Superior temporal gyrus (tissue), 1 donor: ENCODE measurements at regions not wholly inside any gene's neighbourhood (a gene's known extent, or its start where the extent isn't known, plus 50 kb on each side); places are given as distances from the start of the nearest gene placed in this dataset.

ENCODE experiments used
- DNase-seq: peaks from one replicate; pipeline ENCODE4 v3.0.0-alpha.2; 2016; ENCODE audit errors: extremely low spot score

DNA sequence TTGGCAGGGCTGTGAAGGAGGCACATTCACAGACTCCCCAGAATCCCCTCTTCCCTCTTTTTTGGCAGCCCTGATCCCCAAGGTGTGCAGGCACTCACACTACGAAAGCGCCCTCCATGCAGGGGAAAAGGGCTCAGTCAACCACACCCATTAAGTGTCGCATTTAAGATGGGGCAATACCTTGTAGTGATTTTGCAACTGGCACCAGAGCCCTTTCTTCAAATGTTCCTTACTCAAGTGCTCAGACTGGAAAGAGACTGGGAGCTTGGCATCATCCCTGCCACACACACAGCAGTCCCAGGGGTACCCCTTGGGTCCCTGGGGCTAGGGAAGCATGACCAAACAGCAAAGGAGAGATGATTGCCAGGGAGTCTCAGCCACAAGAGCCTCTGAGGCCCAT lies 190.1 kb downstream of the HAUS1 start:
- no peak for DNase-seq

DNA sequence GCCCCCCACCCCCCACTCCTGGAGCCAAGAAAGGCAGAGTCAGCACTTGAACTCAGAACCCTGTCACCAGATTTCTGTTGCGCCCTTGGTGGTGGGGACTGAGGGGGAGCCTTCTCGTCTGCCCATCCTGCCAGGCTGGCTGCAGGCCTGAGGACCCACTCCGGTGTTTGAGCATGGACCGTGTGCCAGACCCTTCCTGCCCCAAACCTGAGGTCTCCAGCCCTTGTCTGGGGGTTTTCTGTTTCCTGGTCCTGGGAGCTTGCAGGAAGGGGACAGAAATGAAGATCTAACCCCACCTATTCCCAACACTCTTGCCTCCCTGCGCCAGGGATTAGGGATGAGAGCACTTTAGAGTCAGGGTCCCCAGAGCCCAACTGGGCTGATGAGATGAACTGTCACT lies 190.6 kb downstream of the HAUS1 start:
- no peak for DNase-seq

DNA sequence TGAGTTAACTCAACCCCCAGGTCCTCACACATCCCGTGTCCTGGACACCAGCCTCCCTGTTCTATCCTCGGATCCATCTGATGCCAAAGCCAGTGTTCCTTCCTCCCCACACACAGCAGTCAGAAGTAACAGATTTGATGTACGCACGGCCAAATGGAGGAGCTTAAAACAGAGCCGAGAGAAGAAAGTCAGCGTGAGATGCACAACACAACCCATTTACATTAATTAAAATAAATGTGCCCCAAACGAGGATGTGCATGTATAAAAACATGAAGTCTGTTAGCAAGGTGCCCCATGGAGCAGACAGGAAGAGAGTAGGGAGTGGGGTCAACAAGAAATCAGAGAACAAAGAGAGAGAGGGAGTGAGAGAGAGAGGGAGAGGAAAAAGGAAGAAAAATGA lies 191.2 kb downstream of the HAUS1 start:
- no peak for DNase-seq

DNA sequence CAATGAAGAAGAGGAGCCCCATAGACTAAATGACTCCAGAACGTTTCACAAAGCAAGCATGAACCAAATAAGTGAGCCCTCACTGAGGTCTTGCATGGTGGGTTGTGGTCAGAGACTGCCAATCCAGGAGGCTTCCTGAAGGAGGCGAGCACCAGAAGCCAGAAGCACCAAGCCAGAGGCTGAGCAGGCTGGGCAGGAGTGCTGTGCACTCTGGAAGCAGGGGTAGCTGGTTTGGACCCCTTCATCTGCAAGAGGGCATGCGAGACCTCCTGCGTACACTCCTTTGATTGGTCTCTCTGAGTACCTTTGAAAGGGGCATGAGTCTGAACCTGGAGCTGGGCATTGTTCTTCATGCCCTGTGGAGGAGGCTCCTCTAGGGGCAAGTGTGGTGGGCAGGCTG lies 192.5 kb downstream of the HAUS1 start:
- no peak for DNase-seq

DNA sequence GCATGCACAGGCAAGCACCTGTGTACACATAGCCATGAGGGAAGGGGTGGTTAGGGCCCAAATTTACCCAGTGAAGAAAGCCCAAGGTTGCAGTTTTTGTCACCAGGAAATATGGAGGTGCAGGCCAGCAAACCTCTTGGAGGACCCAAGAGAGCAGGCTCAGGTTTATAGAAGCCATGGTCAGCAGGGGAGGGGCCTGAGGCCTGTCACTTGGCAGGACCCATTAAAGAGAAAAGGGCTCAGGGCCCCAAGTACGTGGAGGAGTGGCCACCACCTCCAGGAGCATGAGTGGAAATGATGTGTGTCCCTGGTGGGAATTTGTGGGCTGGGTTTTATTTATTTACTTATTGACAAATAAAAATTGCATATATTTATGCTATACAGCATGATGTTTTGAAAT lies 192.9 kb downstream of the HAUS1 start:
- DNase-seq = no peak

DNA sequence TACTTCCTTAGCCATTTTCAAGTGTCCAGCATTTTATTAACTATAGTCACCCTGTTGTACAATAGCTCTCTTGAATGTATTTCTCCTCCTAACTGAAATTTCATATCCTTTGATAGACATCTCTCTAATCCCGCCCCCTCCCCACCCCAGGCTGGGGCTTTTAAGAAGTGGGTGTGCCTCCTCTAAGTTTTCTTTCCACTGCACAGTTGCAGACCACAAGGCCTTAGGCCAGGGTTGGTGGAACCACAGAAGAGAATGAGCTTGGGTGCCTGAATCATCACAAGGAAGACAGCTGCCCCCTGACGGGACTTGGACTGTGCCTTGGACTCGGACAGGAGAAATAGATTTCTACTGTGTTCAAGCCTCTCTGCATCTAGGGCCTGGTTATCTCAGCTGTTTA lies 193.4 kb downstream of the HAUS1 start:
- DNase-seq = no peak

DNA sequence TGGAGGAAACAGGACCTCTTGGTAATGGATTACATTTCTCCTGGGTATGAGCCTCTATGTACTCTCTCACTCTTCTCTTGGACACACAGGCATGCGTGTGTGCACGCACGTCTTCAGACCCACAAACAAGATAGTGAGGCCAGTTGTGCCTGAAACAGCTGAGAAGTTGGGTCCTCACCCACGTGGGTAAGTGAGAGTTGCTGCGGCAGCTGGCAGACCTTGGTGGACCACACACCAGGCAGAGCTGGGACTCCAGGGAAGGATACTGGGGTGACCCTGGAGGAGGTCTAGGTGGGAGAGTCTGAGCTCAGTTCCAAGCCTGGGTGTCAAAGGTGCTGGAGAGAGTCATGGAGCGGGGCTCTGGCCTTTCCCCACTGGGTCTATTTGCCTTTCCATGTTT lies 194.3 kb downstream of the HAUS1 start:
- no peak for DNase-seq

DNA sequence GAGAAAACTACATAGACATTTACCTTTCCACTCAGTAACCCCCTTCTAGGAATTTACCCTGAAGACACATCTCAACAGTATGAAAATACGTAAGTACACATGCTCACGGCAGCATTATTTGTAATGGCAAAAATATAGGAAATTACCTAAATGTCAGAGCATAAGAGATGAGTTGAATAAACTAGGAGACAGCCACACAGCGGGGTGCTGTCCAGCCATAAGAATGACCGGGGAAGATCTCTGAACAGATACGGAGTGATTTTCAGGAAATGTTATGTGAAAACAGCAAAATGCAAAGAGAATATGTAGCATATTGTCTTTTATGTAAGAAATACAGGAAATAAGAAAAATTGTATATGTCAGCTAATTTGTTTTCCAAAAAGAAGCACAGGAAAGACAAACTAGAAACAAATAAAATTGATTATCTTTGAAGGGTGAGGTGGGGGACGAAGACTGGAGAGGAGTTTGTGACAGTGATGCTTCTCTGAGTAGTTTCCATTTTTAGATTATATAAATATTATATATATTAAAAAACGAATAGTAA lies 195.4 kb downstream of the HAUS1 start:
- DNase-seq = no peak

DNA sequence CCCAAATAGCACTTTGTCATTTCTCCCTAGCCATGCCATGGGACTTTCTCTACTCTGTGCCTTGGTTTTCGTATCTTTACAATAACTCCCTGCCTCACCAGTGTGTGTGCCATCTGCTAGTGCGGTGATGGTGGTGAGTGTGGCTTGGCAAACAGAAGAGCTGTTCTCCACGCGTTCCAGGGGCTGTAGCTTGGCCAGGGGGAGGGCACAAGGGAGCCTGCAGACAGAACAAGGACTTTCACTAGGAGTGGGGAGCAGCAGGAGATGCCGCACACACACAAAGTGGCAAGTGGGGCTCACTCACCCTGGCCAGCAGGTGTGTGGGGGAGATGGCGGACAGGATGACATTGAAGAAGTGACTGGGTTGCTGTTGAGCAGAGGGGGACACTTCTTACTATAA lies 196.9 kb downstream of the HAUS1 start:
- DNase-seq = no peak

DNA sequence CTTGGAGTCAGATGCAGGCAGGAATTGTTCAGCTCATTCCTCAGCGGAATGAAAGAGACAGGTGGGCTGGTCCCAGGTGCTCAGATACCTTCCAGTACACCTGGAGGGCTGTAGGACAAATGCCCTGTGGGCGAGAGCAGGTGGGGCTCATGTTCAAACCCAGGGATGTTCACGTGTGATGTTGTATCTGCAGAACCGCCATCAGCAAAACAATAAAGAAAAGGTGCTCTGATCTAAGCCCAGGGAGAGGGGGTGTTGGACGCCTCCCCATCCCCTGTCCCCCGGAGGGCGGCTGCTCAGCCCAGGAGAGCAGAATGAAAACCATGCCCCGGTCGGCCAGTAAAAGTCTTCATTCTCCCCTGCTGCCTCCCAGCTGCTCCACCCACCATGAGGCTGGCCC lies 197.4 kb downstream of the HAUS1 start:
- DNase-seq = no peak

DNA sequence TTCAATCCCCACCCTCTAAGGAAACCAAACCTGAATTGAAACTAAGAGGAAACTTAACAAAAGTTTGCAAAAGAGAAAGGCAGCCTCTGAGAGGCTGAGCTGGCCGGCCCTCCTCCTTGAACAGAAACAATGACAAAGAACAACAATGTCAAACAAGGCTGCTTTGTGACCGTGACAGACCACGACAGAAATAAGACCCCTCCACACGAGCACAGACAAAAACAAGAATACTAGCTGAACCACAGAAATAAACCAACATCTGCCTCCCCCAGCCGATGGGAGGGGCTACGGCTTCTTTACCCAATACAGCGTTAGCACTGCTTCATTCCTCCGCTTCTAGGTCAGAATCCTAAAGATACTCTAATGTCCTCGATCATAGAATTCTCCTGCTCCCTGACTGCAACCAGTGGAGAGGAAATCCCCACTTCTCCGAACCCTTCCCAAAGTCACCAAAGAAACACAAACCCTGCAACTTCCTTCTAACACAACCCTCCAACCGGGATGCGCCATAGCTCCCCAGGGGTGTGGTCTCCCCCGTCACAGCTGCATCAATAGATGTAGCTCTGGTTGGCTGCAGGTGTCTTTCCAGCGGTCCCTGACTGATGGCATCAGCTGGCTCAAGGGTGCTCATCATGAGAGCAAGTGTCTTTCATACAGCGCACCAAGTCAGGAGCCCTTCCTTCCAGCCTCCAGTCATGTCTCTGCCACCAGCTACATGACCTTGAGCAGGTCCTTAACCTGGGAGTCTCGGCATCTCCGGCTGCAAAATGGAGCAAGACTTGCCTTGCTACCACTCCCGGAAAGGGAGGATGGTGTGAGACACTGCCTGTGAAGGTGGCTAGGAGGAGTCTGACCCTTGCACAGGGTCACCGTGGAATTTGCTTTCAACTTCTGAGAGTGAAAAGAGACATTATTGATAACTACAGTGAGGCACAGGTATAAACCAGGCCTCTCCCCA lies 198.6 kb downstream of the HAUS1 start:
- DNase-seq = no peak

DNA sequence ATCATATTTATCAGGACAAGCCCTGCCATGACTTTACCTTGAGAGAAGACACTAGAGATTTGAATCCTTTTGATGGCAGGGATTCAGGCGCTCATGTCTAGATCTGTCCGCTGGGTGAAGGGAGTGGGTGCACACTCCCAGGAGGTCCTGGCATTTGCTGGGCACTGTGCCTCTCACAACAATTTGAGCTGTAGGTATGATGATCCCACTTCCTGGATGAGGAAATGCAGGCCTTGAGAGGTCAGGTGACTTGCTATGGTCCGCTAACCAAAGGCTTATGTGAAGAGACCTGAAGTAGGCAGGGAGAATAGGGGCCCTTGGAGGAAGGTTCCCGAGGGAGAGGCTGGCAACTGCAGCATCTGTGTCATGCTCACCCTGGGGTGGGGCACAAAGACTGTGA lies 206.1 kb downstream of the HAUS1 start:
- no peak for DNase-seq

DNA sequence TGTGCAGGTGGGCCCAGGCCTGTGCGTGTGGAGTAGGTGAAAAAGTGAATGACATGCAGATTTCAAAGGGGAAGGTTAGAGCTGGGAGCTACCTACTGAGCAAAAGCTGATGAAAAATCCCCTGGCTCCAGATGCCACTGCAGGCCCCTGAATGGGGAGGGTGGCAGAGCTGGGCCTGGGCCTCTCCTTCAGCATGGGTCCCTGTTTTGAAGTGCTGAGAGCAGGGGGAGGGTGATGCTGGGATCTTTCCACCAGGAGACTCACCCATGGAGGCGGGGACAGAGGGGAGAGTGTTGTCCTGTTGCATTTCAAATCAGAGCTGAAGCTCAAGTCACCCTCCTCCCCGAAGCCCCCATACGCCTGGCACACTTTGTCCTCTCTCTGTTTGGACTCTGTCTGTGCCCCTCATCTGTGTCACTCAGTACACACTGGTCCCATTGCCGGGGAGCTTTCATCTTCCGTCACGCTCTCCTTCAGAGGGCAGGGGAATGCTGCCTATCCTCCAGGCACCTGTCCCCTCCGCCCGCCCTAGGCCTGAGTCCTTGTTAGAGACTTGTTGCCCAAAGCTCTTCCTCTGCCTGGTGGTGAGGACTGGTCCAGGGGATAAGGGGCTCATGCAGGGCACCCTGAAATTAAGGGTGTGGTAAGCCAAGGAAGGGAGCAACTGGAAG lies 206.6 kb downstream of the HAUS1 start:
- no peak for DNase-seq

DNA sequence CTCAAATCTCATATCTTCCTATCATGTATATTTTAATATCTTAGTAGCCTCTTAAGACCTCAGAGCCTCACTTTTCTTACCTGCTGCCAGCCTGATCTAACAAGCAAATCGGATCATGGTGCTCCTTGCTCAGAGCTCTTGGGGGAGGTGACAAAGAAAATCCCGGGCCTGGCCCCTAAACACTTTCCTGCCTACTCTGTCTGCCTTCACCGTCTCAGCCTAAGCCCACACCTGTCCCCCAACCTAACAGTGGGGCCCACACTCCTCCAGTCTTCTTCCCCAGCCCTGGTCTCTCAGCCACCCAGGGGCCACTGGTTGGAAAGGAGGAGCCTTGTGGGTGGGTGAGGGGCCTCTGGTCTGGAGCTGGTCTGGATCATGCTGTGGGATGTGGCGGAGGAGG lies 207.3 kb downstream of the HAUS1 start:
- no peak for DNase-seq

DNA sequence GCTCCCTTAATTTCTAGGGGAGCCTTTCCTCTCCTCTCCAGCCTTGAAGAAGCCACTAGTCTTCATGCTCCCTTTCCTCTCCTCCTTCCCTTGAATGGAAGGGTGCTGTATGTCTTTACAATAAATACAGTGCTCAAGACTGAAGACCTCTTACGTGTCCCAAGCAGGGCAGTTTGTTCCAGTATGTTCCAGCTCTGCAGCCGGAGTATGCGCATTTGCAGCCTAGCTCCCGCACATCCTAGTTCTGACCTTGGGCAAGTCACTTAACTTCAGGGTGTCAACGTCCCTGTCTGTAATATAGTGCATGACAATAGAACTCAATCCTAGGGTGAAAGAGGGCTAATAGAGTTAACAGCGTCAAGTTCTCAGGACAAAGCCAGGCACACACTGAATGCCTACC lies 208.0 kb downstream of the HAUS1 start:
- DNase-seq = no peak

DNA sequence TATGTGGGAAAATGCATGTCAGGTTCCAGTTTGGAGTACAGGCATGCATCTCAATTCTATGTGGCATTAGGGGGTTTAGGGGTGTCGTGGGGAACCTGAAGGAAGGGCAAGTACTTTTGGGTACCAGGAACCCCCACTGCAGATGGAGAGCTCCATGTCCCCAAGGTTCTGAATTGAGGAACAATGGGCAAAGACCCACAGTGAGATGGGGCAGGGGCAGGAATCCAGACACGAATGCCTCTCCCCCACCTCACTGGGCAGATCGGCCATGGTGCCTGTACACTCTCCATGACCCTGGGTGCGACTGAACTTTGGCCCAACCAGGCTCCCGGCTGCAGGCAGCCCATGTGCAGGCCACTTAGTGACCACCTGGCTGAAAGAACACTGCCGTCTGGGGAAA lies 209.3 kb downstream of the HAUS1 start:
- DNase-seq = no peak

DNA sequence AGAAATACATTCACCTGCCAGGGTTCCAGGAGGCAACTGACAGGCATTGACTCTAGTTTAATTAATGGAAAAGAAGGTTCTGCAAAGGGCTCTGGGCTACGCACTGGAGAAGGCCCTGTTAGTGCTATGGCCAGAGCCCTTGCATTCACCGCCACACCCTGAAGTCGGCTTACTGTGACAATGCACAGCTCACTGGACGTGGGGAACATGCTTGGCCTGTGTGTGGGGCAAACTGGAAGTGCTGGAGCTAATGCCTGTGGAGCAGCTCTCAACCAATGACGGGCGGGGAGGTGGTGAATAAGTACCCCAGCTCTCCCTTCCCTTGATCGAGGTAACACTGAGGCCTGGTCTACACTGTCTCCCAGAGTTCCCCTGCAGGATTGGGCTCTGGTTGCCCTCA lies 209.8 kb downstream of the HAUS1 start:
- DNase-seq = no peak

DNA sequence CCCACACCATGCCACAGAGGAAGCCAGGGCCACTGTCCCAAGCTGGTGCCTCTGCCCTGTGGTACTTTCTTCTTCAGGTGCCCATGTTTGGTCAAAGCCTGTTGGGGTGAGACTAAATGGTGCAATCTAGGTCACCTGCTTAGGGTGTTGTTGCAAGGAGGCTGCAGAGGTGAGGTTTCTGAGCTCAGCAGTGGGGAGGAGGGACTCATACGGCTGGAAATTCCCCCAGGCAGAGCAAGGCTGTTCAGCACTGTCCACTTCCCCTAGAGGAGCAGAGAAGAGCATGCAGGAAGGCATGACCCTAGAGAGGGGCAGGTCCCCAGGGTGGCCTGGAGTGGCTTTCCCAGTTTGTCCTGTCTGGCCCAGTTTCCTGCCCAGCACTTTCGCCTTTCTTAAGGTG lies 211.0 kb downstream of the HAUS1 start:
- no peak for DNase-seq

DNA sequence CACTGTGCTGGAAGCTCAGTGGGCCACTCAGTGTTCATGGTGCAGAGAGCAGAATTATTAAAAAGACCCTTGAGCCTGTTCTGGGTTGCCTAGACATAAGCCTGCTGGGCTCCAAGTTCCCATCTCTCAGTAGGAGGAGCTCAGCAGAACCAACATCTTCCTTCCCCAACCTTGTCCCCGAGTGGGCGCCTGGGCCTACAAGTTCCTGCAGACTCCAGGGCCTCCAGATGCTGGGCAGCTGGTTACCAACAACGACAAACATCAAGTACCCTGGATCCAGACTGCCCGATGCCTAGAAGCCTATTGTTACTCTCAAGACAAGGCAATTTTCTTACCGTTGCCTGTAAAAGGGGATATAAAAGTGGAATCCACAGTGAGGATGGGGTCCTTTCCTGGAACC lies 214.2 kb downstream of the HAUS1 start:
- no peak for DNase-seq

DNA sequence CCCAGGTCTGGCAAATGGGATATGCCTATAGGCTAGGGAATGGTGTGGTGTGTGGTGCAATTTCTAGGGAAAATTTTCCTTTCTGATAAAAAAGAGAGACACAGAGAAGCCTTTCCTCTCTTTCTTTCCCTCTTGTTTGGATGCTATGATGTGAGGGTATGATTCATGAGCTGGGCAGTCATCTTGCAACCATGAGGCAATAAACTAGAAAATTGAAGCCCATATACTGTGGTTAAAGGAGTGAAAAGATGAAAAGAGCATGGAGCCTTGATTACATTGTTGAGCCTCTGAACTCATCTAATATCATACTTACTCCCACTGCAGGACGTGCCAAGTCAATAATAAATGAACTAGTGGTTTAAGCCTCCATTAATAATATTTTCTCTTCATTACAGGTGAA lies 215.6 kb downstream of the HAUS1 start:
- no peak for DNase-seq

DNA sequence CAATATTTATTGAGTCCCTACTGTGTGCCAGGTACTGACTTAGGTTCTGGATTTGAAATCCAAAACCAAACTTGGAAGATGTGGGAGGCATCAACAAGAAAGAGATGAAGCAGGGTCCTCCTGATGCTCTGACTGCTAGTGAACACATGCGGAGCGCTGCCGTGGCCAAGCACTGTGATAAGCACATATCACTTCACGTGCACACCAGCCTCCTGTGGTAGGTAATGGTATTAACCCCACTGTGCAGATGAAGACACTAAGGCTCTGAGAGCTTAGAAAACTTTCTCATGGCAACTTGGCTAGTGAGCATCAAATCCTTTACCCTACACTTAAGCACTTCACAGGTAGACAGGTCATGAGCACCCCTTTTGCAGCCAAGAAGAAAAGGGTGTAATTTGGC lies 216.1 kb downstream of the HAUS1 start:
- DNase-seq = no peak

DNA sequence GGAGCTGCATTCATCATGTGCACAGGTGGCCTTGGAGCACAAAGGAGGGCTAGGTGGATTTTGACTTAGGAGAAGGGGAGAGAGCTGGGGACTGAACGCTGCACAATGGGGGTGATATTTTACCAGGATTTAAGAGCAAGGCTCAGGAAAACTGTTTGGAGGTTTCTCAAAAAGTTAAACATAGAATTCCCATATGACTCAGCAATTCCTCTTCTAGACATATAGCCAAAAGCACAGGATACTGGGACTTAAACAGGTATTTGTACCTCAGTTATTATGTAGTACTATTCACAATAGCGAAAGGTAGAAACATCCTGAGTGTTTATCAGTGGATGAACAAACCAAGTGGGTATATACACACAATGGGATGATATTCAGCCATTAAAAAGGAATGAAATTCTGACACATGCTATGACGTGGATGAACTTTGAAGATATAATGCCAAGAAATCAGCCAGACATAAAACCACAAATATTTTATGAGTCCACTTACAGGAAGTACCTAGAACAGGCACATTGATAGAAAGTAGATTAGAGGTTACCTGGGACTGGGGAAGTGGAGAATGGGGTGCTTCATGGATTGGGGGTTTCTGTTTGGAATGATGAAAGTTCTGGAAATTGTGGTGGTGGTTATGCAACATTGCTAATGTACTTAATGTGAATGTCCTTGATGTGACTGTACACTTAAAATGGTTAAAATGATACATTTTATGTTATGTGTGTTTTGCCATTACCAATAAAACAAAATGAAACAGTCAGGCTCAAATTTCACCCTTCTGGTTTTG lies 216.9 kb downstream of the HAUS1 start:
- no peak for DNase-seq
